Thyroid gland (tissue), 4 donors: ENCODE measurements at regions not wholly inside any gene's neighbourhood (a gene's known extent, or its start where the extent isn't known, plus 50 kb on each side); places are given as distances from the start of the nearest gene placed in this dataset.

Source experiments
- CTCF ChIP-seq, 6 experiments: fragments of 200-600 bp in 3 of 6; fragments of 450-650 bp in 3 of 6; sonication (generic) in 3 of 6; IDR thresholded peaks; one replicate each; pipeline ENCODE4 v1.5.1; 2016 to 2019; ENCODE audit warnings: antibody characterized with exemption in 6 of 6, mild to moderate bottlenecking in 2 of 6, inconsistent platforms in 1 of 6, moderate library complexity in 1 of 6
- POLR2A ChIP-seq, 2 donors: fragments of 450-650 bp; IDR thresholded peaks; one replicate each; pipeline ENCODE4 v1.6.1; 2017; ENCODE audit warnings: antibody characterized with exemption in 2 of 2, mild to moderate bottlenecking in 2 of 2, moderate library complexity in 1 of 2

GRCh38 chr3:127102188-127102520 lies 90.8 kb upstream of the PRR23E start:
- TF ChIP-seq CTCF (IDR thresholded peaks at IDR 0.05) (no peak), POLR2A (IDR thresholded peaks at IDR 0.05) (no peak)
